ENCODE measurements at regions not wholly inside any gene's neighbourhood (a gene's known extent, or its start where the extent isn't known, plus 50 kb on each side); places are given as distances from the start of the nearest gene placed in this dataset.

- DNase-seq, result no peak
Measured at GRCh38 chr18:8538935-8539334, 70.3 kb upstream of the RAB12 start.

GRCh38 chr18:8546677-8547076 lies 62.6 kb upstream of the RAB12 start:
- no peak for DNase-seq

GRCh38 chr18:8548186-8548585 lies 61.1 kb upstream of the RAB12 start:
- DNase-seq, result no peak

- no peak for DNase-seq
Measured at GRCh38 chr18:8549254-8549757, 59.9 kb upstream of the RAB12 start.

GRCh38 chr18:8552151-8552550 lies 57.1 kb upstream of the RAB12 start:
- no peak for DNase-seq

DNA sequence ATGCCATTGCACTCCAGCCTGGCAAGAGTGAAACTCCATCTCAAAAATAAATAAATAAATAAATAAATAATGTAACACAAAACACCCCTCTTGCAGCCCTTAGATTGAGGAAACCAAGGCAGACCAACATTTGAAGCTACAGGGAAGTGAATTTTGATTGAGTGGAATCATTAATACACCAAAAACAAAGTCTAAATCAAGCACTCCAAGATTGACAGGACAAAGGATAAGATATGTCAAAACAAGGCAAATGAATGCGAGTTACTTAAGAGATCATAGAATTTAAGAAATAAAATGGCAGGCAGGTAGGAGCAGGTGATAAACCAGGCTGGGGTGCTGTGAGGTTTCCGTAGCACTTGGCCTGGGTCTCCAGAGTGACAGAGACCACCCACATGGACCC lies 54.9 kb upstream of the RAB12 start:
- DNase-seq, result no peak

GRCh38 chr18:8556424-8556823 lies 52.8 kb upstream of the RAB12 start:
- DNase-seq, result no peak

Data from inflammatory macrophage treated with lipopolysaccharide for 1 hour (primary cell).